GM12878 (cell line): ENCODE measurements at regions not wholly inside any gene's neighbourhood (a gene's known extent, or its start where the extent isn't known, plus 50 kb on each side); places are given as distances from the start of the nearest gene placed in this dataset.

ENCODE experiments used
- ATAC-seq: fragments of 200-7000 bp; cut with Tn5 transposase; 3 replicates; pipeline ENCODE4 v1.9.1; 2020; ENCODE audit warnings: mild to moderate bottlenecking, moderate library complexity
- BruUV-seq: library from RNA; stranded (reverse); fragments of 400-500 nt; replicated peaks from 2 replicates; lab custom pipeline; 2021; lab: Mats Ljungman, UMichigan
- CTCF ChIA-PET: fragments of 300-600 bp; sonication (Branson Sonifier 250); formaldehyde crosslinking; extraction: SDS; loops from one replicate; lab custom pipeline; 2021; ENCODE audit warnings: inconsistent platforms; lab: Yijun Ruan, JAX
- POLR2A ChIA-PET: fragments of 350-600 bp; formaldehyde crosslinking; extraction: SDS; loops from one replicate; lab custom pipeline; 2021; ENCODE audit warnings: inconsistent platforms; lab: Charles Lee
- RAD21 ChIA-PET: fragments of 300-600 bp; sonication (Branson Sonifier 250); formaldehyde crosslinking; loops from one replicate; lab custom pipeline; 2023; ENCODE audit warnings: antibody characterized with exemption; ENCODE audit not compliant: unreplicated experiment; lab: Charles Lee
- SMC1A ChIA-PET: fragments of 300-600 bp; sonication (Branson Sonifier 250); formaldehyde crosslinking; loops from one replicate; lab custom pipeline; 2023; ENCODE audit not compliant: unreplicated experiment, uncharacterized antibody; lab: Charles Lee
- DNase-seq: peaks from one replicate; pipeline ENCODE4 v3.0.0-alpha.2; 2011; ENCODE audit warnings: low read depth, low spot score
- FAIRE-seq: peaks from 3 replicates; lab custom pipeline; 2011; peaks lifted over from hg19 to GRCh38; lab: Jason Lieb, UNC
- H2AFZ ChIP-seq: 2 replicates; pipeline ENCODE4 v1.6.0; 2011; ENCODE audit warnings: low read depth, low read length, control low read depth; ENCODE audit not compliant: control insufficient read depth
- H3K27ac ChIP-seq: 2 replicates; pipeline ENCODE4 v1.5.1; 2011; ENCODE audit warnings: control low read depth; ENCODE audit not compliant: control insufficient read depth, insufficient read depth
- H3K27me3 ChIP-seq, 2 experiments: replicated peaks in 1 of 2; 2 replicates each; pipeline versions ENCODE4 v1.6.0 to v1.6.1; 2011; ENCODE audit warnings: low read length in 1 of 2; ENCODE audit not compliant: control insufficient read depth in 2 of 2, insufficient read depth in 2 of 2
- H3K36me3 ChIP-seq, 2 experiments: 2 replicates each; pipeline ENCODE4 v1.5.1; 2011; ENCODE audit warnings: low read length in 1 of 2; ENCODE audit not compliant: control insufficient read depth in 2 of 2, insufficient read depth in 2 of 2
- H3K4me1 ChIP-seq: 2 replicates; pipeline ENCODE4 v1.6.1; 2011; ENCODE audit warnings: mild to moderate bottlenecking, low read length, moderate library complexity, mixed read lengths; ENCODE audit not compliant: control insufficient read depth, insufficient read depth
- H3K4me2 ChIP-seq: 2 replicates; pipeline ENCODE4 v1.6.0; 2011; ENCODE audit warnings: control low read depth; ENCODE audit not compliant: control insufficient read depth, insufficient read depth
- H3K4me3 ChIP-seq: fragments of 200-600 bp; sonication (generic); 2 replicates; pipeline ENCODE4 v1.5.1; 2016
- H3K79me2 ChIP-seq: 2 replicates; pipeline ENCODE4 v1.6.0; 2011; ENCODE audit warnings: low read length; ENCODE audit not compliant: control insufficient read depth, insufficient read depth
- H3K9ac ChIP-seq: 2 replicates; pipeline ENCODE4 v1.8.0; 2011; ENCODE audit warnings: low read length, control low read depth, mixed read lengths; ENCODE audit not compliant: control insufficient read depth, insufficient read depth
- H3K9me3 ChIP-seq: replicated peaks from 3 replicates; pipeline ENCODE4 v1.5.1; 2011; ENCODE audit warnings: mild to moderate bottlenecking, low read length; ENCODE audit not compliant: control insufficient read depth, insufficient read depth
- H4K20me1 ChIP-seq: 2 replicates; pipeline ENCODE4 v1.6.0; 2011; ENCODE audit not compliant: control insufficient read depth, insufficient read depth
- BACH1 ChIP-seq: fragments of 450-650 bp; IDR thresholded peaks from 2 replicates; pipeline ENCODE4 v1.6.1; 2017; ENCODE audit warnings: mild to moderate bottlenecking, borderline replicate concordance
- E2F8 ChIP-seq: fragments of 450-650 bp; IDR thresholded peaks from 2 replicates; pipeline ENCODE4 v1.6.1; 2018; ENCODE audit warnings: mild to moderate bottlenecking, low read depth, moderate library complexity; ENCODE audit not compliant: partially characterized antibody
- EED ChIP-seq: sonication (generic); IDR thresholded peaks from 2 replicates; pipeline ENCODE4 v1.6.1; 2016; ENCODE audit warnings: antibody characterized with exemption, low read depth
- EP300 ChIP-seq, 2 experiments: fragments of 150-350 bp in 1 of 2; IDR thresholded peaks; 2 replicates each; pipeline ENCODE4 v1.6.1; 2011 to 2012; ENCODE audit warnings: low read depth in 2 of 2, low read length in 2 of 2, borderline replicate concordance in 1 of 2, improper control_type of control experiment in 1 of 2, inconsistent platforms in 1 of 2; ENCODE audit not compliant: control insufficient read depth in 1 of 2
- NFXL1 ChIP-seq: fragments of 450-650 bp; IDR thresholded peaks from 2 replicates; pipeline ENCODE4 v1.6.1; 2017; ENCODE audit warnings: antibody characterized with exemption, mild to moderate bottlenecking, borderline replicate concordance
- NFYA ChIP-seq: IDR thresholded peaks from 2 replicates; pipeline ENCODE4 v1.6.1; 2011; ENCODE audit warnings: low read depth, mild to moderate bottlenecking, low read length, improper control_type of control experiment, borderline replicate concordance
- RAD21 ChIP-seq: IDR thresholded peaks from 2 replicates; pipeline ENCODE4 v1.6.1; 2011; ENCODE audit warnings: mild to moderate bottlenecking, low read depth, low read length, moderate library complexity; ENCODE audit not compliant: insufficient read depth
- RFX5 ChIP-seq: IDR thresholded peaks from 2 replicates; pipeline ENCODE4 v1.6.1; 2011; ENCODE audit warnings: low read depth, low read length, improper control_type of control experiment
- ZNF274 ChIP-seq: IDR thresholded peaks from one replicate; pipeline ENCODE4 v1.8.0; 2011; ENCODE audit not compliant: insufficient read length, insufficient read depth
- WGBS: methylation state at CpG from one replicate; pipeline ENCODE4 v1.1.6; 2016; ENCODE audit warnings: low lambda C conversion rate; ENCODE audit not compliant: insufficient replicate concordance, insufficient coverage; ENCODE audit errors: missing lambda C conversion rate; 5-methylcytosine and 5-hydroxymethylcytosine counted together
- in situ Hi-C: fragments of 300-500 bp; cut with MboI; formaldehyde crosslinking; loops from 9 replicates; pipeline ENCODE4 v1.14.3; 2018; ENCODE audit warnings: mixed read lengths
- intact Hi-C: fragments of 100-400 bp; cut with micrococcal nuclease; formaldehyde crosslinking; loops from one replicate; pipeline ENCODE4 v1.14.2; 2022; ENCODE audit not compliant: unreplicated experiment
- TF ChIP-seq, protein P1 (sequence below): IDR thresholded peaks from 2 replicates; pipeline ENCODE4 v1.6.1; 2011; ENCODE audit warnings: borderline replicate concordance, low read depth, mild to moderate bottlenecking, moderate library complexity, low read length; ENCODE audit not compliant: insufficient read depth, poor library complexity, severe bottlenecking
- TF ChIP-seq, protein P2 (sequence below): fragments of 450-650 bp; IDR thresholded peaks from 2 replicates; pipeline ENCODE4 v1.6.1; 2016; ENCODE audit warnings: mild to moderate bottlenecking
- TF ChIP-seq, protein P3 (sequence below): fragments of 450-650 bp; IDR thresholded peaks from 2 replicates; pipeline ENCODE4 v1.6.1; 2017; ENCODE audit warnings: mild to moderate bottlenecking, low read depth, inconsistent platforms; ENCODE audit not compliant: poor library complexity, severe bottlenecking

DNA sequence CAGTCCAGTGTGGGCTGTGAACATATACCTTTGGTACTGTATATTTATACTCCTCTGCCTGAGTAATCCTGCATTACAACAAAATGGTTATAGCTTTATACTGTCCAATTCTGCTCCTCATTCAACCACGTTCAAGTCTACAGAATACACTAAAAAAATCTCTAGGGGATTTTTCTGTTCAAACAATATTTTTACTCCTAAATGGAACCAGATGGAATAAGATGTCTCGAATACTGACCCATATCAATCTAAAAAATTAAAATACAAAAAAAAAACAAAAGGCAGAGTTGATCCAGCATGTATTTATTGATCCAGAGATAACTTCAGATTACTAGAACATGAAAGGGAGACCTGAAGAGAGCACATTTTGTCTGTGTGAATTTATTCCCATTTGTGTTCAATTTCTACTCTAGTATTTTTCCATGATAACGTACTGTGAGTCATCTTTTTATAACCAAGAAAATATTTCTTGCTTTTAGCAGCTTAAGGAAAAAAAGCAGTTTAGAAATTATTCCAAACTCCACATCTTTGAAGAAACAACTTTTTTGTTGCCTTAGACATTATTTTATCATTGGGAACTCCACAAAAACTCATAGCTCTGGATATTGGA lies 910.7 kb downstream of the TBL1XR1 start (continued):
- TF ChIP-seq, protein P1, sequence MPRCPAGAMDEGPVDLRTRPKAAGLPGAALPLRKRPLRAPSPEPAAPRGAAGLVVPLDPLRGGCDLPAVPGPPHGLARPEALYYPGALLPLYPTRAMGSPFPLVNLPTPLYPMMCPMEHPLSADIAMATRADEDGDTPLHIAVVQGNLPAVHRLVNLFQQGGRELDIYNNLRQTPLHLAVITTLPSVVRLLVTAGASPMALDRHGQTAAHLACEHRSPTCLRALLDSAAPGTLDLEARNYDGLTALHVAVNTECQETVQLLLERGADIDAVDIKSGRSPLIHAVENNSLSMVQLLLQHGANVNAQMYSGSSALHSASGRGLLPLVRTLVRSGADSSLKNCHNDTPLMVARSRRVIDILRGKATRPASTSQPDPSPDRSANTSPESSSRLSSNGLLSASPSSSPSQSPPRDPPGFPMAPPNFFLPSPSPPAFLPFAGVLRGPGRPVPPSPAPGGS = no peak
- TF ChIP-seq, protein P2, sequence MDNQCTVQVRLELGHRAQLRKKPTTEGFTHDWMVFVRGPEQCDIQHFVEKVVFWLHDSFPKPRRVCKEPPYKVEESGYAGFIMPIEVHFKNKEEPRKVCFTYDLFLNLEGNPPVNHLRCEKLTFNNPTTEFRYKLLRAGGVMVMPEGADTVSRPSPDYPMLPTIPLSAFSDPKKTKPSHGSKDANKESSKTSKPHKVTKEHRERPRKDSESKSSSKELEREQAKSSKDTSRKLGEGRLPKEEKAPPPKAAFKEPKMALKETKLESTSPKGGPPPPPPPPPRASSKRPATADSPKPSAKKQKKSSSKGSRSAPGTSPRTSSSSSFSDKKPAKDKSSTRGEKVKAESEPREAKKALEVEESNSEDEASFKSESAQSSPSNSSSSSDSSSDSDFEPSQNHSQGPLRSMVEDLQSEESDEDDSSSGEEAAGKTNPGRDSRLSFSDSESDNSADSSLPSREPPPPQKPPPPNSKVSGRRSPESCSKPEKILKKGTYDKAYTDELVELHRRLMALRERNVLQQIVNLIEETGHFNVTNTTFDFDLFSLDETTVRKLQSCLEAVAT = no peak
- TF ChIP-seq E2F8 = no peak

DNA sequence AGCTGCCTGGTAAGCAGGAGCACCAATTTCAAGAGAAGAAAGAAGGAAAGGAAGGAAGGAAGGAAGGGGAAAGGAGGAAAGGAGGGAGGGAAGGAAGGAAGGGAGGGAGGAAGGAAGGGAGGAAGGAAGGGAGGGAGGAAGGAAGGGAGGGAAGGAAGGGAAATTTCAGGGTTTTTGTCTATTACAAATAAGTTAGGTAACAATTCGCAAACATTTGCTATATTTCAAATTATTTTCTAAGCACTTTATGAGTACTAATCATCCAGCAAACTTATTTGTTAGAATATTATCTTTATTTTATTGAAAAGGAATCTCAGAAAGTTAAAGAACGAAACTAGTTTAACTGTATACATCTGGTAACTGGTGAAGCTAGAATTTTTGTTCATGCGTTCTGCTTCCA lies 921.7 kb downstream of the TBL1XR1 start:
- SMC1A ChIA-PET = interaction anchor here (0.6 to 0.9 kb wide), 2 partner anchors 25 to 113 kb away, joined by 3 read pairs; no protein-coding TSS in a partner anchor
- intact Hi-C loops (no loop called here), in situ Hi-C loops (no loop called here)
- CTCF ChIA-PET = no interaction called here
- FAIRE-seq (no peak), ATAC-seq (no peak), DNase-seq (no peak)
- POLR2A ChIA-PET = no interaction called here
- Histone ChIP-seq H2AFZ (no peak overlapping the region), H3K4me1 (no peaks in the 10 kb centered on the region), H4K20me1 (no peaks in the 10 kb centered on the region), H3K79me2 (no peaks in the 10 kb centered on the region), H3K9ac (no peak overlapping the region), H3K9me3 (no peaks in the 10 kb centered on the region), H3K27me3 (no peaks in the 10 kb centered on the region), H3K36me3 (no peaks in the 10 kb centered on the region), H3K27ac (no peak overlapping the region), H3K4me2 (no peak overlapping the region), H3K4me3 (no peak overlapping the region)
- BruUV-seq = no TSS peak
- RAD21 ChIA-PET = no interaction called here
- WGBS = 60% methylated on average over 3 of the region's 3 CpGs
- TF ChIP-seq ZNF274 = no peak
- TF ChIP-seq EED = no peak
- no peak for TF ChIP-seq BACH1
- TF ChIP-seq NFXL1 = no peak
- no peak for TF ChIP-seq RFX5
- TF ChIP-seq, protein P3, sequence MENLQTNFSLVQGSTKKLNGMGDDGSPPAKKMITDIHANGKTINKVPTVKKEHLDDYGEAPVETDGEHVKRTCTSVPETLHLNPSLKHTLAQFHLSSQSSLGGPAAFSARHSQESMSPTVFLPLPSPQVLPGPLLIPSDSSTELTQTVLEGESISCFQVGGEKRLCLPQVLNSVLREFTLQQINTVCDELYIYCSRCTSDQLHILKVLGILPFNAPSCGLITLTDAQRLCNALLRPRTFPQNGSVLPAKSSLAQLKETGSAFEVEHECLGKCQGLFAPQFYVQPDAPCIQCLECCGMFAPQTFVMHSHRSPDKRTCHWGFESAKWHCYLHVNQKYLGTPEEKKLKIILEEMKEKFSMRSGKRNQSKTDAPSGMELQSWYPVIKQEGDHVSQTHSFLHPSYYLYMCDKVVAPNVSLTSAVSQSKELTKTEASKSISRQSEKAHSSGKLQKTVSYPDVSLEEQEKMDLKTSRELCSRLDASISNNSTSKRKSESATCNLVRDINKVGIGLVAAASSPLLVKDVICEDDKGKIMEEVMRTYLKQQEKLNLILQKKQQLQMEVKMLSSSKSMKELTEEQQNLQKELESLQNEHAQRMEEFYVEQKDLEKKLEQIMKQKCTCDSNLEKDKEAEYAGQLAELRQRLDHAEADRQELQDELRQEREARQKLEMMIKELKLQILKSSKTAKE = no peak
- TF ChIP-seq RAD21 = no peak
- no peak for TF ChIP-seq EP300 (IDR thresholded peaks at IDR 0.05; ENCODE audit: borderline replicate concordance in 1 of 2, control insufficient read depth in 1 of 2, low read depth in 2 of 2, low read length in 2 of 2)
- TF ChIP-seq NFYA = no peak
